GM23338 (cell line): ENCODE measurements at regions not wholly inside any gene's neighbourhood (a gene's known extent, or its start where the extent isn't known, plus 50 kb on each side); places are given as distances from the start of the nearest gene placed in this dataset.

Experiments
- ATAC-seq: fragments of 200-7000 bp; cut with Tn5 transposase; 3 replicates; pipeline ENCODE4 v1.9.1; 2020
- DNase-seq: peaks from one replicate; pipeline ENCODE4 v3.0.0-alpha.2; 2015; ENCODE audit warnings: low spot score
- H2AFZ ChIP-seq: fragments of 200-600 bp; sonication (generic); 2 replicates; pipeline ENCODE4 v1.8.0; 2016; ENCODE audit warnings: antibody characterized with exemption, mild to moderate bottlenecking, moderate library complexity
- H3F3A ChIP-seq: fragments of 200-600 bp; sonication (generic); replicated peaks from 2 replicates; pipeline ENCODE4 v1.8.0; 2017; ENCODE audit warnings: antibody characterized with exemption, mixed run types, low read depth
- H3K27ac ChIP-seq: fragments of 200-600 bp; sonication (generic); 2 replicates; pipeline ENCODE4 v1.6.1; 2016; ENCODE audit warnings: low read depth
- H3K27me3 ChIP-seq: fragments of 200-600 bp; sonication (generic); 2 replicates; pipeline ENCODE4 v1.8.0; 2016; ENCODE audit warnings: mild to moderate bottlenecking, mixed run types, moderate library complexity; ENCODE audit not compliant: insufficient read depth
- H3K36me3 ChIP-seq: fragments of 200-600 bp; sonication (generic); 2 replicates; pipeline ENCODE4 v1.8.0; 2016; ENCODE audit warnings: mild to moderate bottlenecking; ENCODE audit not compliant: insufficient read depth
- H3K4me1 ChIP-seq: fragments of 200-600 bp; sonication (generic); 2 replicates; pipeline ENCODE4 v1.8.0; 2016; ENCODE audit warnings: mild to moderate bottlenecking, moderate library complexity; ENCODE audit not compliant: insufficient read depth
- H3K4me2 ChIP-seq: fragments of 200-600 bp; sonication (generic); 2 replicates; pipeline ENCODE4 v1.7.1; 2017; ENCODE audit warnings: mixed run types
- H3K4me3 ChIP-seq: fragments of 200-600 bp; sonication (generic); 2 replicates; pipeline ENCODE4 v1.6.1; 2016; ENCODE audit warnings: mixed run types
- H3K79me2 ChIP-seq: fragments of 200-600 bp; sonication (generic); replicated peaks from 2 replicates; pipeline ENCODE4 v1.8.0; 2017; ENCODE audit warnings: mild to moderate bottlenecking; ENCODE audit not compliant: insufficient read depth
- H3K9me2 ChIP-seq: fragments of 200-600 bp; sonication (generic); 2 replicates; pipeline ENCODE4 v1.8.0; 2017; ENCODE audit not compliant: insufficient read depth
- H4K20me1 ChIP-seq: fragments of 200-600 bp; sonication (generic); replicated peaks from 2 replicates; pipeline ENCODE4 v1.8.0; 2017; ENCODE audit warnings: mild to moderate bottlenecking; ENCODE audit not compliant: insufficient read depth
- H3K27ac Mint-ChIP-seq: 2 replicates; pipeline ENCODE4 v1.8.0; 2020; ENCODE audit warnings: inconsistent platforms, mild to moderate bottlenecking, moderate library complexity, mixed read lengths
- H3K27me3 Mint-ChIP-seq: 3 replicates; pipeline ENCODE4 v1.8.0; 2022; ENCODE audit warnings: low read depth, mild to moderate bottlenecking, moderate library complexity, mixed read lengths, inconsistent platforms; ENCODE audit not compliant: insufficient read depth, poor library complexity
- H3K36me3 Mint-ChIP-seq: 3 replicates; pipeline ENCODE4 v1.8.0; 2021; ENCODE audit warnings: low read depth, mild to moderate bottlenecking, inconsistent platforms, moderate library complexity, mixed read lengths
- H3K4me1 Mint-ChIP-seq: 3 replicates; pipeline ENCODE4 v1.8.0; 2020; ENCODE audit warnings: mild to moderate bottlenecking, inconsistent platforms, mixed read lengths
- H3K4me3 Mint-ChIP-seq: 3 replicates; pipeline ENCODE4 v1.8.0; 2021; ENCODE audit warnings: moderate library complexity, mild to moderate bottlenecking, inconsistent platforms, mixed read lengths
- H3K9me3 Mint-ChIP-seq: 3 replicates; pipeline ENCODE4 v1.8.0; 2020; ENCODE audit warnings: moderate library complexity, mild to moderate bottlenecking, inconsistent platforms, mixed read lengths
- CREB1 ChIP-seq: fragments of 250-450 bp; sonication (Bioruptor Pico); IDR thresholded peaks from 2 replicates; pipeline ENCODE4 v1.5.0; 2020; ENCODE audit warnings: low read depth, mild to moderate bottlenecking, moderate library complexity
- EZH2 ChIP-seq: fragments of 200-600 bp; sonication (generic); IDR thresholded peaks from one replicate; pipeline ENCODE4 v1.8.0; 2017; ENCODE audit warnings: antibody characterized with exemption, mild to moderate bottlenecking, low read depth; ENCODE audit not compliant: unreplicated experiment
- EZH2phosphoT487 ChIP-seq: fragments of 200-600 bp; sonication (generic); IDR thresholded peaks from one replicate; pipeline ENCODE4 v1.8.1; 2018; ENCODE audit warnings: antibody characterized with exemption; ENCODE audit not compliant: unreplicated experiment
- JUNB ChIP-seq: IDR thresholded peaks from one replicate; pipeline ENCODE4 v1.6.1; 2016; ENCODE audit warnings: antibody characterized with exemption; ENCODE audit not compliant: unreplicated experiment
- NANOG ChIP-seq: IDR thresholded peaks from 2 replicates; pipeline ENCODE4 v1.6.1; 2016; ENCODE audit warnings: antibody characterized with exemption, borderline replicate concordance
- POLR2AphosphoS5 ChIP-seq: IDR thresholded peaks from 2 replicates; pipeline ENCODE4 v1.6.1; 2016; ENCODE audit warnings: antibody characterized with exemption, low read depth
- STAT1 ChIP-seq: IDR thresholded peaks from one replicate; pipeline ENCODE4 v1.6.1; 2016; ENCODE audit warnings: antibody characterized with exemption; ENCODE audit not compliant: unreplicated experiment
- ZNF114 ChIP-seq: fragments of 250-450 bp; sonication (Bioruptor Pico); IDR thresholded peaks from 2 replicates; pipeline ENCODE4 v1.5.0; 2020; ENCODE audit warnings: mild to moderate bottlenecking, moderate library complexity
- ZNF331 ChIP-seq: fragments of 250-450 bp; sonication (Bioruptor Pico); IDR thresholded peaks from 2 replicates; pipeline ENCODE4 v1.5.0; 2020; ENCODE audit warnings: low read depth, mild to moderate bottlenecking, moderate library complexity
- TF ChIP-seq, protein P1 (sequence below): IDR thresholded peaks from 2 replicates; pipeline ENCODE4 v1.6.1; 2016; ENCODE audit warnings: antibody characterized with exemption
- TF ChIP-seq, protein P2 (sequence below): IDR thresholded peaks from one replicate; pipeline ENCODE4 v1.6.1; 2018; ENCODE audit warnings: antibody characterized with exemption; ENCODE audit not compliant: unreplicated experiment
- TF ChIP-seq, protein P3 (sequence below), 2 experiments: fragments of 200-600 bp in 1 of 2; sonication (generic) in 1 of 2; conservative IDR thresholded peaks; 2 replicates each; pipeline versions ENCODE4 v1.5.1 to v1.6.1; 2016 to 2017; ENCODE audit warnings: antibody characterized with exemption in 2 of 2, low read depth in 2 of 2, mild to moderate bottlenecking in 2 of 2, moderate library complexity in 1 of 2
- TF ChIP-seq, protein P4 (sequence below): fragments of 250-450 bp; sonication (Bioruptor Pico); IDR thresholded peaks from 2 replicates; pipeline ENCODE4 v1.5.0; 2020; ENCODE audit warnings: mild to moderate bottlenecking, moderate library complexity

DNA sequence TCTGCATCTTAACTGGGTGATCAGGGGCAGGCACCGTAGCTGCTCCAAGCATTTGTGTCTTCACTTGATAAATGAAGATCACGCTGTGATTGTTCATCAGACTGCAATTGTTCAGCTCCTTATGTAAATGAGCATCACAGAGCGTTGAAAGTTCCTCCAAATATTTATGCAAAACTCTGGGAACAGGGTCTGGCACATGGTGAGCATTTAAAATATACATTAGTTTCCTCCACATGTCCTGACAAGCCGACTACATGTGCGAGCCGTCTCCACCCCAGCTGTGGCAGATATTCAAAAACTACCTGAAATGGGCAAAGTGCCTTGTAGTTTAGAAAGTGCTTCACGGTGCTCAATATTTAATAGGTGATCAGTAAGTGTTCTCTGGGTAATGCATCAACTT is 175.1 kb upstream of the ID2 start:
- peaks cover 13% of the 10 kb centered on the region for H3K36me3 Mint-ChIP-seq

More for the DNA sequence above, 175.1 kb upstream of the ID2 start:
- Histone ChIP-seq H3K27ac (no peak overlapping the region), H3K4me2 (no peak overlapping the region), H2AFZ (no peak overlapping the region), H3K79me2 (no peaks in the 10 kb centered on the region), H3F3A (no peaks in the 10 kb centered on the region), H3K4me3 (no peak overlapping the region), H3K9me2 (no peaks in the 10 kb centered on the region), H3K27me3 (no peaks in the 10 kb centered on the region), H4K20me1 (no peaks in the 10 kb centered on the region), H3K4me1 (no peaks in the 10 kb centered on the region), H3K36me3 (no peaks in the 10 kb centered on the region)
- Mint-ChIP-seq H3K27ac (no peak overlapping the region), H3K4me1 (peaks cover 5% of the 10 kb centered on the region; the same call in 2 of the 3 replicates), H3K4me3 (no peak overlapping the region), H3K27me3 (peaks cover 5% of the 10 kb centered on the region), H3K9me3 (peaks cover 32% of the 10 kb centered on the region)
- no peak for DNase-seq
- no peak for ATAC-seq
- no peak for TF ChIP-seq EZH2phosphoT487
- no peak for TF ChIP-seq STAT1
- no peak for TF ChIP-seq EZH2
- TF ChIP-seq ZNF331 (CRISPR knock-in tag): no peak
- no peak for TF ChIP-seq POLR2AphosphoS5
- TF ChIP-seq, protein P1, sequence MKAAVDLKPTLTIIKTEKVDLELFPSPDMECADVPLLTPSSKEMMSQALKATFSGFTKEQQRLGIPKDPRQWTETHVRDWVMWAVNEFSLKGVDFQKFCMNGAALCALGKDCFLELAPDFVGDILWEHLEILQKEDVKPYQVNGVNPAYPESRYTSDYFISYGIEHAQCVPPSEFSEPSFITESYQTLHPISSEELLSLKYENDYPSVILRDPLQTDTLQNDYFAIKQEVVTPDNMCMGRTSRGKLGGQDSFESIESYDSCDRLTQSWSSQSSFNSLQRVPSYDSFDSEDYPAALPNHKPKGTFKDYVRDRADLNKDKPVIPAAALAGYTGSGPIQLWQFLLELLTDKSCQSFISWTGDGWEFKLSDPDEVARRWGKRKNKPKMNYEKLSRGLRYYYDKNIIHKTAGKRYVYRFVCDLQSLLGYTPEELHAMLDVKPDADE: no peak
- no peak for TF ChIP-seq CREB1 (CRISPR knock-in tag)
- TF ChIP-seq NANOG: no peak
- TF ChIP-seq, protein P2, sequence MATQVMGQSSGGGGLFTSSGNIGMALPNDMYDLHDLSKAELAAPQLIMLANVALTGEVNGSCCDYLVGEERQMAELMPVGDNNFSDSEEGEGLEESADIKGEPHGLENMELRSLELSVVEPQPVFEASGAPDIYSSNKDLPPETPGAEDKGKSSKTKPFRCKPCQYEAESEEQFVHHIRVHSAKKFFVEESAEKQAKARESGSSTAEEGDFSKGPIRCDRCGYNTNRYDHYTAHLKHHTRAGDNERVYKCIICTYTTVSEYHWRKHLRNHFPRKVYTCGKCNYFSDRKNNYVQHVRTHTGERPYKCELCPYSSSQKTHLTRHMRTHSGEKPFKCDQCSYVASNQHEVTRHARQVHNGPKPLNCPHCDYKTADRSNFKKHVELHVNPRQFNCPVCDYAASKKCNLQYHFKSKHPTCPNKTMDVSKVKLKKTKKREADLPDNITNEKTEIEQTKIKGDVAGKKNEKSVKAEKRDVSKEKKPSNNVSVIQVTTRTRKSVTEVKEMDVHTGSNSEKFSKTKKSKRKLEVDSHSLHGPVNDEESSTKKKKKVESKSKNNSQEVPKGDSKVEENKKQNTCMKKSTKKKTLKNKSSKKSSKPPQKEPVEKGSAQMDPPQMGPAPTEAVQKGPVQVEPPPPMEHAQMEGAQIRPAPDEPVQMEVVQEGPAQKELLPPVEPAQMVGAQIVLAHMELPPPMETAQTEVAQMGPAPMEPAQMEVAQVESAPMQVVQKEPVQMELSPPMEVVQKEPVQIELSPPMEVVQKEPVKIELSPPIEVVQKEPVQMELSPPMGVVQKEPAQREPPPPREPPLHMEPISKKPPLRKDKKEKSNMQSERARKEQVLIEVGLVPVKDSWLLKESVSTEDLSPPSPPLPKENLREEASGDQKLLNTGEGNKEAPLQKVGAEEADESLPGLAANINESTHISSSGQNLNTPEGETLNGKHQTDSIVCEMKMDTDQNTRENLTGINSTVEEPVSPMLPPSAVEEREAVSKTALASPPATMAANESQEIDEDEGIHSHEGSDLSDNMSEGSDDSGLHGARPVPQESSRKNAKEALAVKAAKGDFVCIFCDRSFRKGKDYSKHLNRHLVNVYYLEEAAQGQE: no peak
- no peak for TF ChIP-seq JUNB
- TF ChIP-seq, protein P3, sequence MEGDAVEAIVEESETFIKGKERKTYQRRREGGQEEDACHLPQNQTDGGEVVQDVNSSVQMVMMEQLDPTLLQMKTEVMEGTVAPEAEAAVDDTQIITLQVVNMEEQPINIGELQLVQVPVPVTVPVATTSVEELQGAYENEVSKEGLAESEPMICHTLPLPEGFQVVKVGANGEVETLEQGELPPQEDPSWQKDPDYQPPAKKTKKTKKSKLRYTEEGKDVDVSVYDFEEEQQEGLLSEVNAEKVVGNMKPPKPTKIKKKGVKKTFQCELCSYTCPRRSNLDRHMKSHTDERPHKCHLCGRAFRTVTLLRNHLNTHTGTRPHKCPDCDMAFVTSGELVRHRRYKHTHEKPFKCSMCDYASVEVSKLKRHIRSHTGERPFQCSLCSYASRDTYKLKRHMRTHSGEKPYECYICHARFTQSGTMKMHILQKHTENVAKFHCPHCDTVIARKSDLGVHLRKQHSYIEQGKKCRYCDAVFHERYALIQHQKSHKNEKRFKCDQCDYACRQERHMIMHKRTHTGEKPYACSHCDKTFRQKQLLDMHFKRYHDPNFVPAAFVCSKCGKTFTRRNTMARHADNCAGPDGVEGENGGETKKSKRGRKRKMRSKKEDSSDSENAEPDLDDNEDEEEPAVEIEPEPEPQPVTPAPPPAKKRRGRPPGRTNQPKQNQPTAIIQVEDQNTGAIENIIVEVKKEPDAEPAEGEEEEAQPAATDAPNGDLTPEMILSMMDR (conservative IDR thresholded peaks at IDR 0.05; ENCODE audit: low read depth in 2 of 2): no peak
- TF ChIP-seq, protein P4, sequence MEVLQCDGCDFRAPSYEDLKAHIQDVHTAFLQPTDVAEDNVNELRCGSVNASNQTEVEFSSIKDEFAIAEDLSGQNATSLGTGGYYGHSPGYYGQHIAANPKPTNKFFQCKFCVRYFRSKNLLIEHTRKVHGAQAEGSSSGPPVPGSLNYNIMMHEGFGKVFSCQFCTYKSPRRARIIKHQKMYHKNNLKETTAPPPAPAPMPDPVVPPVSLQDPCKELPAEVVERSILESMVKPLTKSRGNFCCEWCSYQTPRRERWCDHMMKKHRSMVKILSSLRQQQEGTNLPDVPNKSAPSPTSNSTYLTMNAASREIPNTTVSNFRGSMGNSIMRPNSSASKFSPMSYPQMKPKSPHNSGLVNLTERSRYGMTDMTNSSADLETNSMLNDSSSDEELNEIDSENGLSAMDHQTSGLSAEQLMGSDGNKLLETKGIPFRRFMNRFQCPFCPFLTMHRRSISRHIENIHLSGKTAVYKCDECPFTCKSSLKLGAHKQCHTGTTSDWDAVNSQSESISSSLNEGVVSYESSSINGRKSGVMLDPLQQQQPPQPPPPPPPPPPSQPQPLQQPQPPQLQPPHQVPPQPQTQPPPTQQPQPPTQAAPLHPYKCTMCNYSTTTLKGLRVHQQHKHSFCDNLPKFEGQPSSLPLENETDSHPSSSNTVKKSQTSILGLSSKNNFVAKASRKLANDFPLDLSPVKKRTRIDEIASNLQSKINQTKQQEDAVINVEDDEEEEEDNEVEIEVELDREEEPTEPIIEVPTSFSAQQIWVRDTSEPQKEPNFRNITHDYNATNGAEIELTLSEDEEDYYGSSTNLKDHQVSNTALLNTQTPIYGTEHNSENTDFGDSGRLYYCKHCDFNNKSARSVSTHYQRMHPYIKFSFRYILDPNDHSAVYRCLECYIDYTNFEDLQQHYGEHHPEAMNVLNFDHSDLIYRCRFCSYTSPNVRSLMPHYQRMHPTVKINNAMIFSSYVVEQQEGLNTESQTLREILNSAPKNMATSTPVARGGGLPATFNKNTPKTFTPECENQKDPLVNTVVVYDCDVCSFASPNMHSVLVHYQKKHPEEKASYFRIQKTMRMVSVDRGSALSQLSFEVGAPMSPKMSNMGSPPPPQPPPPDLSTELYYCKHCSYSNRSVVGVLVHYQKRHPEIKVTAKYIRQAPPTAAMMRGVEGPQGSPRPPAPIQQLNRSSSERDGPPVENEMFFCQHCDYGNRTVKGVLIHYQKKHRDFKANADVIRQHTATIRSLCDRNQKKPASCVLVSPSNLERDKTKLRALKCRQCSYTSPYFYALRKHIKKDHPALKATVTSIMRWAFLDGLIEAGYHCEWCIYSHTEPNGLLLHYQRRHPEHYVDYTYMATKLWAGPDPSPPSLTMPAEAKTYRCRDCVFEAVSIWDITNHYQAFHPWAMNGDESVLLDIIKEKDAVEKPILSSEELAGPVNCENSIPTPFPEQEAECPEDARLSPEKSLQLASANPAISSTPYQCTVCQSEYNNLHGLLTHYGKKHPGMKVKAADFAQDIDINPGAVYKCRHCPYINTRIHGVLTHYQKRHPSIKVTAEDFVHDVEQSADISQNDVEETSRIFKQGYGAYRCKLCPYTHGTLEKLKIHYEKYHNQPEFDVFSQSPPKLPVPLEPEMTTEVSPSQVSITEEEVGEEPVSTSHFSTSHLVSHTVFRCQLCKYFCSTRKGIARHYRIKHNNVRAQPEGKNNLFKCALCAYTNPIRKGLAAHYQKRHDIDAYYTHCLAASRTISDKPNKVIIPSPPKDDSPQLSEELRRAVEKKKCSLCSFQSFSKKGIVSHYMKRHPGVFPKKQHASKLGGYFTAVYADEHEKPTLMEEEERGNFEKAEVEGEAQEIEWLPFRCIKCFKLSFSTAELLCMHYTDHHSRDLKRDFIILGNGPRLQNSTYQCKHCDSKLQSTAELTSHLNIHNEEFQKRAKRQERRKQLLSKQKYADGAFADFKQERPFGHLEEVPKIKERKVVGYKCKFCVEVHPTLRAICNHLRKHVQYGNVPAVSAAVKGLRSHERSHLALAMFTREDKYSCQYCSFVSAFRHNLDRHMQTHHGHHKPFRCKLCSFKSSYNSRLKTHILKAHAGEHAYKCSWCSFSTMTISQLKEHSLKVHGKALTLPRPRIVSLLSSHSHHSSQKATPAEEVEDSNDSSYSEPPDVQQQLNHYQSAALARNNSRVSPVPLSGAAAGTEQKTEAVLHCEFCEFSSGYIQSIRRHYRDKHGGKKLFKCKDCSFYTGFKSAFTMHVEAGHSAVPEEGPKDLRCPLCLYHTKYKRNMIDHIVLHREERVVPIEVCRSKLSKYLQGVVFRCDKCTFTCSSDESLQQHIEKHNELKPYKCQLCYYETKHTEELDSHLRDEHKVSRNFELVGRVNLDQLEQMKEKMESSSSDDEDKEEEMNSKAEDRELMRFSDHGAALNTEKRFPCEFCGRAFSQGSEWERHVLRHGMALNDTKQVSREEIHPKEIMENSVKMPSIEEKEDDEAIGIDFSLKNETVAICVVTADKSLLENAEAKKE (CRISPR knock-in tag): no peak
- TF ChIP-seq ZNF114 (CRISPR knock-in tag): no peak
